ENCODE measurements at regions not wholly inside any gene's neighbourhood (a gene's known extent, or its start where the extent isn't known, plus 50 kb on each side); places are given as distances from the start of the nearest gene placed in this dataset.

GRCh38 chr9:7341571-7341970 lies 458.0 kb downstream of the DMAC1 start:
- Histone ChIP-seq H3K4me1 (ENCODE audit: control insufficient read depth, insufficient read depth, low read length) (peaks cover 3% of the 10 kb centered on the region), H3K4me3 (ENCODE audit: low read length) (no peak overlapping the region), H3K36me3 (ENCODE audit: control insufficient read depth, insufficient read depth, low read length) (no peaks in the 10 kb centered on the region), H3K27me3 (ENCODE audit: control insufficient read depth, insufficient read depth, low read length) (no peaks in the 10 kb centered on the region), H3K9me3 (replicated peaks; ENCODE audit: control insufficient read depth, low read depth, low read length) (no peaks in the 10 kb centered on the region), H3K27ac (ENCODE audit: low read length) (no peak overlapping the region)
- no CpG with 5 or more reads among the region's 1 CpG for WGBS (ENCODE audit: insufficient coverage)
- no peak for DNase-seq

DNA sequence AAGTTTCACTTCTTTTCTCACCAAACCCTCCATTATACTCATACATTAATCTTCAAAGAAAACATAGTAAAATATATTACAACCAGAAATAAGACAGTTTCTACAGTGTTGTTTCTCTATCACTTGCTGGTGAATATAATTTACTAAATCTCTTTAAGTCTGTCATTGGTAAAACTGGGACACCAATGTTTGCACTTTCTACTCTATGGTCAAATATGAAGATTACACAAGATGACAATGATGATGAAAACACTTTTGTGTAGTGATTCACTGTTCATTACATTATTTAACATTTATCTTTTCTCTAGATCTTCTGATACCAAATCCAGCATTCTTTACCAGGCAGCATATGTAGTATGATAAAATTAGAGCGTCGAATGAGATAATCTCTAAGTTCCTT lies 459.1 kb downstream of the DMAC1 start:
- no peak for DNase-seq
- no peaks in the 10 kb centered on the region for H3K27me3 ChIP-seq (ENCODE audit: control insufficient read depth, insufficient read depth, low read length)
- H3K4me3 ChIP-seq (ENCODE audit: low read length) = no peak overlapping the region
- H3K36me3 ChIP-seq (ENCODE audit: control insufficient read depth, insufficient read depth, low read length) = no peaks in the 10 kb centered on the region
- peaks cover 3% of the 10 kb centered on the region for H3K4me1 ChIP-seq (ENCODE audit: control insufficient read depth, insufficient read depth, low read length)
- no peaks in the 10 kb centered on the region for H3K9me3 ChIP-seq (replicated peaks; ENCODE audit: control insufficient read depth, low read depth, low read length)
- no CpG with 5 or more reads among the region's 2 CpGs for WGBS (ENCODE audit: insufficient coverage)
- H3K27ac ChIP-seq (ENCODE audit: low read length) = no peak overlapping the region

DNA sequence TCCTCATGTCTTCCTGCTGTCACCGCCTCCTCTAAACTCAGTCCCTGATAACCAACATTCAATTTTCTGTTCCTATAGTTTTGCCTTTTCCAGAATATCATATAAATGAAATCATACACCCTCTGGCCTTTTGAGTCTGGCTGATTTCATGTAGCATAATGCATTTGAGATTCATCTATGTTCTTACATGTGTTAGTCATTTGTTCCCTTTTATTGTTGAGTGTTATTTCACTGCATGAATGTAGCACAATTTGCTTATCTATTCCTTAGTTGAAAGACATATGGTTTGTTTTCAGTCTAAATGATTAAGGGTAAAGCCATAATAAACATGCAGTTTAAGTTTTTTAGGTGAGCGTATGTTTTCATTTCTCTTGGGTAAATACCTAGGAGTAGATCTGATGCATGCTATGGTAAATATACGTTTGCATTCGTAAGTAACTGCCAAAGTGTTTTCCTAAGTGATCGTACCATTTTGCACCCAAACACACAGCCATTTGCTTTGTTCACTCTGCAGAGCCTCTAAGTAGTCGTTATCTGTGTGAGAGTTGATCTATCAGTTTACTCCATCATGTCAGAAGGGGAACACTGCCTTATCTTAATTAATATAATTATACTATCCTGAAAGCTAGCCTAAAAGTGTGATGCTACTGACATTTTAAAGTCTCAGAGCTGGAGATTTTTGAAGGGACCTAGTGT lies 460.8 kb downstream of the DMAC1 start:
- 30% methylated on average over 2 of the region's 6 CpGs for WGBS (ENCODE audit: insufficient coverage)
- DNase-seq = peak; percentile 32

GRCh38 chr9:7336356-7337065 lies 463.1 kb downstream of the DMAC1 start:
- Histone ChIP-seq H3K4me3 (ENCODE audit: low read length) (no peak overlapping the region), H3K4me1 (ENCODE audit: control insufficient read depth, insufficient read depth, low read length) (peaks cover 3% of the 10 kb centered on the region), H3K27me3 (ENCODE audit: control insufficient read depth, insufficient read depth, low read length) (no peaks in the 10 kb centered on the region), H3K36me3 (ENCODE audit: control insufficient read depth, insufficient read depth, low read length) (no peaks in the 10 kb centered on the region), H3K9me3 (replicated peaks; ENCODE audit: control insufficient read depth, low read depth, low read length) (no peaks in the 10 kb centered on the region), H3K27ac (ENCODE audit: low read length) (no peak overlapping the region)
- peak; percentile 86 for DNase-seq
- no CpG with 5 or more reads among the region's 2 CpGs for WGBS (ENCODE audit: insufficient coverage)

More for the DNA sequence above, 460.8 kb downstream of the DMAC1 start:
- Histone ChIP-seq H3K27ac (ENCODE audit: low read length) (no peak overlapping the region), H3K27me3 (ENCODE audit: control insufficient read depth, insufficient read depth, low read length) (no peaks in the 10 kb centered on the region), H3K9me3 (replicated peaks; ENCODE audit: control insufficient read depth, low read depth, low read length) (no peaks in the 10 kb centered on the region), H3K4me1 (ENCODE audit: control insufficient read depth, insufficient read depth, low read length) (peaks cover 3% of the 10 kb centered on the region), H3K36me3 (ENCODE audit: control insufficient read depth, insufficient read depth, low read length) (no peaks in the 10 kb centered on the region), H3K4me3 (ENCODE audit: low read length) (no peak overlapping the region)

DNA sequence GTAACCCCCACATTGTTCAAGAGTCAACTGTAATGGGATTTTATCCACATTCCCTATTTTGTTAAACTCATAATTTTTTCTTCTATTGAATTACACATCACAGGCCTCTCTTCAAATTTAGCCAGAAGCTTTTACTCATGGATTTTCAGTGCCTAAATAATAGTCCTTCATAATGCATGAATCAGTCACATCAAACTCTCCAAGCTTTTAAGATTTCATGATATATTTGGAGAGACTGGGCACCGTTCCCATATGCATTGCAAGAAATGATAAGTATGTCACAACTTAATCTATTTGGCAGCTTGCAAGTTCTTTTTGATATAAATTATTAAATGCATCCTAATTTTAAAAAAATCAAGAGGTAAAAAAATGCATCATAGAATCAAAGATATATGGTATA lies 465.9 kb downstream of the DMAC1 start:
- Histone ChIP-seq H3K4me3 (ENCODE audit: low read length) (no peak overlapping the region), H3K9me3 (replicated peaks; ENCODE audit: control insufficient read depth, low read depth, low read length) (no peaks in the 10 kb centered on the region), H3K27me3 (ENCODE audit: control insufficient read depth, insufficient read depth, low read length) (no peaks in the 10 kb centered on the region), H3K4me1 (ENCODE audit: control insufficient read depth, insufficient read depth, low read length) (peaks cover 3% of the 10 kb centered on the region), H3K36me3 (ENCODE audit: control insufficient read depth, insufficient read depth, low read length) (no peaks in the 10 kb centered on the region), H3K27ac (ENCODE audit: low read length) (no peak overlapping the region)
- WGBS (ENCODE audit: insufficient coverage) = no CpG with 5 or more reads among the region's 1 CpG
- peak; percentile 28 for DNase-seq

GRCh38 chr9:7332780-7333179 lies 466.8 kb downstream of the DMAC1 start:
- Histone ChIP-seq H3K4me1 (ENCODE audit: control insufficient read depth, insufficient read depth, low read length) (peaks cover 3% of the 10 kb centered on the region), H3K27me3 (ENCODE audit: control insufficient read depth, insufficient read depth, low read length) (no peaks in the 10 kb centered on the region), H3K27ac (ENCODE audit: low read length) (no peak overlapping the region), H3K9me3 (replicated peaks; ENCODE audit: control insufficient read depth, low read depth, low read length) (no peaks in the 10 kb centered on the region), H3K4me3 (ENCODE audit: low read length) (no peak overlapping the region), H3K36me3 (ENCODE audit: control insufficient read depth, insufficient read depth, low read length) (no peaks in the 10 kb centered on the region)
- DNase-seq = no peak

GRCh38 chr9:7328453-7328852 lies 471.1 kb downstream of the DMAC1 start:
- H3K9me3 ChIP-seq (replicated peaks; ENCODE audit: control insufficient read depth, low read depth, low read length) = no peaks in the 10 kb centered on the region
- no peaks in the 10 kb centered on the region for H3K4me1 ChIP-seq (ENCODE audit: control insufficient read depth, insufficient read depth, low read length)
- no peak overlapping the region for H3K4me3 ChIP-seq (ENCODE audit: low read length)
- H3K27me3 ChIP-seq (ENCODE audit: control insufficient read depth, insufficient read depth, low read length) = no peaks in the 10 kb centered on the region
- no peak overlapping the region for H3K27ac ChIP-seq (ENCODE audit: low read length)
- H3K36me3 ChIP-seq (ENCODE audit: control insufficient read depth, insufficient read depth, low read length) = no peaks in the 10 kb centered on the region
- DNase-seq = no peak

DNA sequence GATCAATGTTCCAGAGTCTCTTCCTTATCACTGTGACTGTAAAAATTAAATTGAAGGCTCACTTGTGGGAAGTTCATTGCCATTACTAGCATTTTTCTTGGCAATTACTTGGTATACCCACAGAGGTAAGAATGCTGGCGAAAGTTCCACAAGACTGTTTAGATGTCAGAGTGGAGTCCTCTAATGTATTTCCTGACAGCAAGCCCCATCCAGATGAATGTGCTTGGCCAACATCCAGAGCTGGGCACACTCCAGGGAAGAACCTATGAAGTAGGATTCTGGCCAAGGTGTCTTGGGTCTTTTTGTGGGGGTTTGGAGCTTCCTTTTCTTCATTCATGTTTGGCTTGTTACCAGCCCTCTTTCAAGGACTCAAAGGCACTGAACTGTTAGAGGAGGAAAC lies 473.6 kb downstream of the DMAC1 start:
- Histone ChIP-seq H3K27me3 (ENCODE audit: control insufficient read depth, insufficient read depth, low read length) (no peaks in the 10 kb centered on the region), H3K27ac (ENCODE audit: low read length) (no peak overlapping the region), H3K4me1 (ENCODE audit: control insufficient read depth, insufficient read depth, low read length) (no peaks in the 10 kb centered on the region), H3K36me3 (ENCODE audit: control insufficient read depth, insufficient read depth, low read length) (no peaks in the 10 kb centered on the region), H3K4me3 (ENCODE audit: low read length) (no peak overlapping the region), H3K9me3 (replicated peaks; ENCODE audit: control insufficient read depth, low read depth, low read length) (no peaks in the 10 kb centered on the region)
- no peak for DNase-seq
- WGBS (ENCODE audit: insufficient coverage) = 83% methylated on average over 1 of the region's 1 CpG

DNA sequence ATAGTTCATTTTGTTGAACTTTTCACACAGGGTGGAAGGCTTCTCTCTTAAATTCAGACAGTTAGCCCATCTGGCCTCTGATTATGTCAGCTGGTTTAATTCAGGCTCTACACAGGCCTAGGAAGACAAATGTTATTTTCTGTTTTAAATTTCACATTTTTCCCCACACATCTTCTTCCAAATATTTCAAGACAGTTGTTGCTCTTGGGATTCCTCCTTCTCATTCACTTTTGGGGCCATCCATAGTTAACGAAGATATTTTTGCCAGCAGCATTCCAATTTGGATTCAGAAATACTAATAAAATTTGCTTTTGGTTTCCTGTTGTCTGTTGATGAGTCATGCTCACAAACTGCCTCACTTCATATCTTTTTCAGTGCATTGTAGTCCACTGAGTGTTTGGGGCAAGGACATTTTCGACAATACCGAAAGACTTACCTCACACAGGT lies 475.4 kb downstream of the DMAC1 start:
- H3K4me3 ChIP-seq (ENCODE audit: low read length) = no peak overlapping the region
- peaks cover 4% of the 10 kb centered on the region for H3K4me1 ChIP-seq (ENCODE audit: control insufficient read depth, insufficient read depth, low read length)
- peak; percentile 82 for DNase-seq
- no CpG with 5 or more reads among the region's 3 CpGs for WGBS (ENCODE audit: insufficient coverage)
- H3K36me3 ChIP-seq (ENCODE audit: control insufficient read depth, insufficient read depth, low read length) = no peaks in the 10 kb centered on the region
- no peaks in the 10 kb centered on the region for H3K27me3 ChIP-seq (ENCODE audit: control insufficient read depth, insufficient read depth, low read length)
- no peak overlapping the region for H3K27ac ChIP-seq (ENCODE audit: low read length)
- no peaks in the 10 kb centered on the region for H3K9me3 ChIP-seq (replicated peaks; ENCODE audit: control insufficient read depth, low read depth, low read length)

DNA sequence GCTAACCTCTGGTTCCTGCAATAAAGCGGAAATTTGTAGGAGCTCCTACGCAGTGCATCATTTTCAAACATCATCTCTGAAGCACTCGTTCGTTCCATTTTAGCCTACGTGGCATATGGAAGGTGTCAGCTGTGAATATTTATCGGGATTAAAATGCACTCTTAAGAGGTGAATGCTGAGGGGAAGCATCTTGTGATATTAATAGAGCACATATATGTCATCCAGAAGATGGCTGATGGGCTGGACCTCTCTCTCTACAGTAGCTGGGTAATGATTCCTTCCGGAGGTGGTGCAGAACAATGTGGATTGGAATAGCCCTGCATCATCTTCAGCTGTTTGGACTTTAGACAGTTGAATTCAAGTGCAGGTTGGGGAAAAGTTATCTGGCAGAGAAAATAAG lies 478.7 kb downstream of the DMAC1 start:
- WGBS (ENCODE audit: insufficient coverage) = no CpG with 5 or more reads among the region's 7 CpGs
- no peak overlapping the region for H3K4me3 ChIP-seq (ENCODE audit: low read length)

More for the DNA sequence above, 478.7 kb downstream of the DMAC1 start:
- no peaks in the 10 kb centered on the region for H3K9me3 ChIP-seq (replicated peaks; ENCODE audit: control insufficient read depth, low read depth, low read length)
- H3K4me1 ChIP-seq (ENCODE audit: control insufficient read depth, insufficient read depth, low read length) = peaks cover 12% of the 10 kb centered on the region
- no peak overlapping the region for H3K27ac ChIP-seq (ENCODE audit: low read length)
- H3K27me3 ChIP-seq (ENCODE audit: control insufficient read depth, insufficient read depth, low read length) = no peaks in the 10 kb centered on the region
- H3K36me3 ChIP-seq (ENCODE audit: control insufficient read depth, insufficient read depth, low read length) = no peaks in the 10 kb centered on the region
- DNase-seq = no peak
